ENCODE measurements at regions not wholly inside any gene's neighbourhood (a gene's known extent, or its start where the extent isn't known, plus 50 kb on each side); places are given as distances from the start of the nearest gene placed in this dataset.

DNA sequence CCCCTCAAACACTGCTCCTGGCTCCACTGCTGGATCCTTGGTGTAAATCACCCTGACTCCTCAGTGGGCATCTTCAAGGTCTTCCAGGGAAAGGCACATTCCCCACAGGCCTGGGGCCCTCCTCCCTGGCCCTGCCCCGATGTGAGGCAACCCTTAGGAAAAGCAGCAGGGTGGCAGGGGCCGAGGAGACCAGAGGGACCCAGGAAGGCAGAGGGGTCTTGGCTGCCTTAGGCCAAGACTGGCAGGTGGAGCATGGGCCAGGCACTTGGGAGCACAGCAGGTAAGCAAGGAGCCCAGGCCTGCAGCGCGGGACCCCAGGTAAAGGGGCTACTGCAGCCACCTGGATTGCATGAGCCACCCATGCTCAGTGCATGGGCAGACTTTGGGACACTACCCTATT, 96.9 kb downstream of the GYPC start:
- Mint-ChIP-seq H3K36me3 (ENCODE audit: low read depth, unreplicated experiment) (no peaks in the 10 kb centered on the region), H3K27me3 (ENCODE audit: unreplicated experiment) (peaks cover 2% of the 10 kb centered on the region), H3K4me3 (ENCODE audit: unreplicated experiment) (no peak overlapping the region), H3K4me1 (ENCODE audit: unreplicated experiment) (no peaks in the 10 kb centered on the region), H3K9me3 (ENCODE audit: unreplicated experiment) (no peaks in the 10 kb centered on the region), H3K27ac (ENCODE audit: unreplicated experiment) (no peak overlapping the region)
- no peak for DNase-seq (ENCODE audit: low spot score)
- TF ChIP-seq, protein P1, sequence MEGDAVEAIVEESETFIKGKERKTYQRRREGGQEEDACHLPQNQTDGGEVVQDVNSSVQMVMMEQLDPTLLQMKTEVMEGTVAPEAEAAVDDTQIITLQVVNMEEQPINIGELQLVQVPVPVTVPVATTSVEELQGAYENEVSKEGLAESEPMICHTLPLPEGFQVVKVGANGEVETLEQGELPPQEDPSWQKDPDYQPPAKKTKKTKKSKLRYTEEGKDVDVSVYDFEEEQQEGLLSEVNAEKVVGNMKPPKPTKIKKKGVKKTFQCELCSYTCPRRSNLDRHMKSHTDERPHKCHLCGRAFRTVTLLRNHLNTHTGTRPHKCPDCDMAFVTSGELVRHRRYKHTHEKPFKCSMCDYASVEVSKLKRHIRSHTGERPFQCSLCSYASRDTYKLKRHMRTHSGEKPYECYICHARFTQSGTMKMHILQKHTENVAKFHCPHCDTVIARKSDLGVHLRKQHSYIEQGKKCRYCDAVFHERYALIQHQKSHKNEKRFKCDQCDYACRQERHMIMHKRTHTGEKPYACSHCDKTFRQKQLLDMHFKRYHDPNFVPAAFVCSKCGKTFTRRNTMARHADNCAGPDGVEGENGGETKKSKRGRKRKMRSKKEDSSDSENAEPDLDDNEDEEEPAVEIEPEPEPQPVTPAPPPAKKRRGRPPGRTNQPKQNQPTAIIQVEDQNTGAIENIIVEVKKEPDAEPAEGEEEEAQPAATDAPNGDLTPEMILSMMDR (IDR thresholded peaks at IDR 0.05; ENCODE audit: unreplicated experiment) = no peak

DNA sequence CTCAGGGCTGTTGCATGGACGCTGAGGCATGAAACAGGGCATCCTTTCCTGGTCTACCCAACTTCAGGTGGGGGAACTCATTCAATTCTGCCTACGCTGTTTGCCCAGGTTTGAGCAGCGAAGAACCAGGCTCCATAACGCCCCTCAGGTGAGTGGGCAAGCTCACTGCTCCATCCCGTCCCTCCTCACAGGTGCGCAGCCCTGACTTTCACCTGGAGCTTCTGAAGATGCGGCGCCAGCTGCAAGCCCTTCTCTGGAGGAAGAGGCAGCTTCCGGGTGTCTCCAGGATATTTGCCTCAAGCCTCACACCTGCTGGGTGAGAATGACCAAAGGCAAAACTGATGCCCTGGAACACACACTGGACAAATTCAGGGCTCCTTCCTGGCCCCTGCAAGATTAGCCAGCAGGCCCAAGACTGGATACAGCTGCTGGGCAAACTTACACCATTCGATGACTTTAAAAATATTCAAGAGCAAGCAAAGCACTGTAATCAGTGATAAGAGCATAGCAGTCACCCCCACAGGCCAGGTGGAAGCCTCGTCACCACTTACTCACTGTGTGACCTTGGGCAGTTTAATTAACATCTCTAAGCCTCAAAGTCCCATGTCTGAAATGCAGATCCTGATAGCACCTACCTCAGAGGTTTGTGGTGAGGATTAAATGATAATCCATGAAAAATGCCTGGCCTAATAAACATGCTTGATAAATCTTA, 97.7 kb downstream of the GYPC start:
- Mint-ChIP-seq H3K27me3 (ENCODE audit: unreplicated experiment) (peaks cover 2% of the 10 kb centered on the region), H3K4me3 (ENCODE audit: unreplicated experiment) (no peak overlapping the region), H3K4me1 (ENCODE audit: unreplicated experiment) (no peaks in the 10 kb centered on the region), H3K36me3 (ENCODE audit: low read depth, unreplicated experiment) (no peaks in the 10 kb centered on the region), H3K9me3 (ENCODE audit: unreplicated experiment) (no peaks in the 10 kb centered on the region), H3K27ac (ENCODE audit: unreplicated experiment) (no peak overlapping the region)
- DNase-seq (ENCODE audit: low spot score) = no peak
- TF ChIP-seq, protein P1 (IDR thresholded peaks at IDR 0.05; ENCODE audit: unreplicated experiment) = no peak

DNA sequence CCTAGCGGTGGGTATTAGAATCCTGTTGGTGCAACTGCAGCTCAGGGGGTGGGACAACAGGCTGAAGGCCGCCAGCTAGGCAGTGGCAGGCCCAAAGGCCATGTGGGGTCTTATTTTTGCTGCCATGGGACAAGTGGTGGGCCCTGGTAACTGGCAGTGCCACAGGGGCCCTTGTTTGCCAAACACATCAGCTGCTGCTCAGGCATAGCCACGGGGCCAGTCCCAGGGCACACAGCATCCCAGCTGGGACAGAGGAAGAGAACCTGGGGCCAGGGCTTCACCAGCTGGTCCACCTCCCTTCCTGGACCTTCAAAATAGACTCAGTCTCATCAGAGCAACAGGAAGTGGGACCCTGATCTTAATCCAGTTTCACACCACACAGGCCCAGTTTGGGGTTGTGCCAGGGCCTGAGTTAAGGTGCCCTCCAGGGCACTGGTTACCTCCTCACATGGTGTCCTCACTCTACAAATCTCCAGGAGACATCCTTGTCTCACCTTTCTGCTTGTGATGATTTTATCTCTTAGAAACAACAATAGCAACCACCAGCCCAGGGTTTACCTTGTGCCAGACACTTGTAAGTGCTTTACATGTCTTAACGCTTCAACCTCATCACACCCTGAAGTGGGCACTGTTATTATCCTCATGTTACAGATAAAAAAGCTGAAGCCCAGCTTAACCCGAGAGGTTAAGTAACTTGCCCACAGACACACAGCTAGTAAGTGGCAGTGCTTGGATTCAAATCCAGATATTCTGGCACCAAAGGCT, 98.5 kb downstream of the GYPC start:
- no peak for DNase-seq (ENCODE audit: low spot score)
- no peak overlapping the region for H3K27ac Mint-ChIP-seq (ENCODE audit: unreplicated experiment)
- TF ChIP-seq, protein P1 (IDR thresholded peaks at IDR 0.05; ENCODE audit: unreplicated experiment) = no peak
- no peaks in the 10 kb centered on the region for H3K4me1 Mint-ChIP-seq (ENCODE audit: unreplicated experiment)
- peaks cover 4% of the 10 kb centered on the region for H3K27me3 Mint-ChIP-seq (ENCODE audit: unreplicated experiment)
- no peaks in the 10 kb centered on the region for H3K9me3 Mint-ChIP-seq (ENCODE audit: unreplicated experiment)
- no peak overlapping the region for H3K4me3 Mint-ChIP-seq (ENCODE audit: unreplicated experiment)
- no peaks in the 10 kb centered on the region for H3K36me3 Mint-ChIP-seq (ENCODE audit: low read depth, unreplicated experiment)

DNA sequence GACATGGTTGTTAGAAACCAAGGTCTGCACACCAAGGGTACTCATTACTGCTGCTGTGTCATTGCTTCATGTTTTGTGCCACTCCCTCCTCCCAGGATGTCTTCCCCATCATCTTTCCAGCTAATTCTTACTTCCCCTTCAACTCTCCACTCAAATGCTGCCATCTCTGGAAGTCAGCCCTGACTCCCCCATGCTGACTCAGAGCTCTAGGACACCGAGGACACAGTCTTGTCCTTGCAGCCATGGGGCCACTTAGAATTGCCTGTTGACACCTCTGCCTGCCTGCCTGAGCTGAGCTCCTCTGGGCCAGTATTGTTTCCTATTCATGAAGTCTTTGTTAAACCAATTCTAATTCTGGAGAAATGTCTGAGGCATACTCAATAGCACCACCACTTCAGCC, 100.2 kb downstream of the GYPC start:
- DNase-seq (ENCODE audit: low spot score) = no peak
- TF ChIP-seq, protein P1 (IDR thresholded peaks at IDR 0.05; ENCODE audit: unreplicated experiment) = no peak
- no peaks in the 10 kb centered on the region for H3K36me3 Mint-ChIP-seq (ENCODE audit: low read depth, unreplicated experiment)
- no peaks in the 10 kb centered on the region for H3K4me1 Mint-ChIP-seq (ENCODE audit: unreplicated experiment)
- H3K4me3 Mint-ChIP-seq (ENCODE audit: unreplicated experiment) = no peak overlapping the region
- H3K9me3 Mint-ChIP-seq (ENCODE audit: unreplicated experiment) = no peaks in the 10 kb centered on the region
- peaks cover 4% of the 10 kb centered on the region for H3K27me3 Mint-ChIP-seq (ENCODE audit: unreplicated experiment)
- H3K27ac Mint-ChIP-seq (ENCODE audit: unreplicated experiment) = no peak overlapping the region
